SKM-1 (cell line): ENCODE measurements at regions not wholly inside any gene's neighbourhood (a gene's known extent, or its start where the extent isn't known, plus 50 kb on each side); places are given as distances from the start of the nearest gene placed in this dataset.
"Not testable (repeated sequence)": the region's sequence is repeated elsewhere in the genome, so short reads cannot be mapped to it uniquely, and the experiment has no call there.

Source experiments
- DNase-seq: peaks from one replicate; lab custom pipeline; 2025; ENCODE audit not compliant: unreplicated experiment; lab: John Stamatoyannopoulos, UW

DNA sequence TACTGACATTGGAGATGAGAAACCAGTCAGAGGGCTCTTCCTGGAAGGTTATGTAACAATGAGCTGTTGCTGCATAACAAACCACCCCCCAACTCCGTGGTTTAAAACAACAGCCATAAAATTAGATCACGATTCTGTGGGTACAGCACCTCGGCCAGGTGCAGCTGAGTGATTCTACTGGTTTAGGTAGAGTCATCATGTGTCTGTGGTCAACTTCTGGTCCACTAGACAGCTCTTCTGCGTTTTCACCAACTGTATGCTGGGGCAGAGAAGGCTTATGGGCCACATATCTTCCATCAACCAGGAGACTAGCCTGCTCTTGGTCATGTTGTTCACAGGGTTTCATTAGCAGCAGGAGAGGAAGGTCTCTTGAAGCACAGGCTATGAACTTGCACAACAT, 585.5 kb downstream of the KCTD12 start:
- DNase-seq: no peak

DNA sequence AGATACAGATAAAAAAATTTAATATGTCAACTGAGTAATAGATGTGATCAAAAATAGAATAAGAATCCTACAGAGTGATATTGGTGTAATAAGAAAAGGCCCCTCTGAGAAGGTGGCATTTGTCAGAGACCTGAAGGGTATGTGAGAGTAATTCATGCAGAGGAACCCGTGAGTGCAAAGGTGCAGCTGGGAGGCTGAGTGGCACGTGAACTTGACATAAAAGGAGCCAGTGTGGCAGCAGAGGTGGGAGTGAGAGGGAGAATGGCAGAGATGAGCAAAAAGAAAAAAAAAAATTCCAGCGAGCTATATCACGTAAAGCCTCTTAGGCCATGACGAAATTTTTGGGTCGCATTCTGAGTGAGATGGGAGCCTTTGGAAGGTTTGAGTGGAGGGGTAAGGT, 588.9 kb downstream of the KCTD12 start:
- no peak for DNase-seq

- DNase-seq: no peak
Measured at GRCh38 chr13:76296751-76297150, 589.5 kb downstream of the KCTD12 start.

DNA sequence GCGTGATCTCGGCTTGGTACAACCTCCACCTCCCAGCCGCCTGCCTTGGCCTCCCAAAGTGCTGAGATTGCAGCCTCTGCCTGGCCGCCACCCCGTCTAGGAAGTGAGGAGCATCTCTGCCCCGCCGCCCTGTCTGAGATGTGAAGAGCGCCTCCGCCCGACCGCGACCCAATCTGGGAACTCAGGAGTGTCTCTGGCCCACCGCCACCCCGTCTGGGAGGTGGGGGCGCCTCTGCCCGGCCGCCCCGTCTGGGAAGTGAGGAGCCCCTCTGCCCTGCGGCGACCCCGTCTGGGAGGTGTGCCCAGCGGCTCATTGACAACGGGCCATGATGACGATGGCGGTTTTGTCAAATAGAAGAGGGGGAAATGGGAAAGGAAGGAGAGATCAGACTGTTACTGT, 591.2 kb downstream of the KCTD12 start:
- DNase-seq: not testable (repeated sequence)

DNA sequence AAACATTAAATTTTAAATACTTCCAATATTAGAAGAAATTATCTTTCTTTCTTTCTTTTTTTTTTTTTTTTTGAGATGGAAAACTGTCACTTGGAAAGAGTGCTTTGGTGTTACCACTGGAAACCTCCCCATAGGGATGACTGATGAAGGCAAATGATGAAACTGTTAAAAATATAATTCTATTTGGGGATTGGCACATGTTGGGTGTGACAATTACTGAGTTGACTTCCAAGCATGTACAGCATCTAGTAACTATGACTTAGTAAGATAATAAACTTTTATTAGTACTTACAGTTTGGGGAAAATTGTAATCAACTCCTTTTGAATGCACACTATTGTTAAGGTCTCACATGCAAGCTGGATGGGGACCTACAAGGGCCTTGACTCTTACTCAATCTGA, 592.5 kb downstream of the KCTD12 start:
- DNase-seq: no peak

DNA sequence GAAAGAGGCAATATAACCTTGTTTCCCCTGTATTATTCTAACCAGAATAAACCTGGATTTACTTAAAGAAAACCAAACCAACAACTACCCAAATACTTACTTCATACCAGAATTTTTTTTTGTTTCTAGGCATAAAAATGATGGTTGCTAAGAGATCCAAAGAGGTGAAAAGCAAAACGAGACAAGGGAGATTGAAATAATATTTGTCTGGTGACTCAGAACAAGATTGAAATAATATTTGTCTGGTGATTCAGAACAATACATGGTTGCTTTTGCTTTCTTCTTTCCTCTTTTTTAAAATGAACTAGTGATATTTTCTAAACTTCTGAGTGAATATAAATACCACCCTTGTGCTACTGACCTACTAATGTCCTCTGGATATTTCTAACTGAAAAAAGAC, 592.9 kb downstream of the KCTD12 start:
- DNase-seq: no peak

DNA sequence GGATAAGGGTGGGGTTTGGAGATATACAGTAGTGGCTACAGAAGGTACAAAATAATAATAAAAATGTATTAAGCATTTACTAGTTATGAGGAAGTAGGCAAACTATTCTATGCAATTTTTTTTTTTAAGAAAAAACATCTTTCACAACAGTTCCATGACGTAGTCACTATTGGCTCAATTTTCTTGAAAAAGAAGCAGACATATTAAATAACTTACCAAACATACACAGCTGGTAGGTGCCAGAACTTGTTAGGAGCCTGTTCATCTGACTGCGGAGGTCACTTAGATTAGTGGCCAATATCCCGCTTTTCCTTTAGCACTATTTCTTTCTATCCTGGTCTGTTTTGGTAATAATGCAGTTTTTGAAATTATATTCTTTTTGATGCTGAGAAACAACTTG, 593.5 kb downstream of the KCTD12 start:
- no peak for DNase-seq

GRCh38 chr13:76292031-76292430, 594.2 kb downstream of the KCTD12 start:
- no peak for DNase-seq

DNA sequence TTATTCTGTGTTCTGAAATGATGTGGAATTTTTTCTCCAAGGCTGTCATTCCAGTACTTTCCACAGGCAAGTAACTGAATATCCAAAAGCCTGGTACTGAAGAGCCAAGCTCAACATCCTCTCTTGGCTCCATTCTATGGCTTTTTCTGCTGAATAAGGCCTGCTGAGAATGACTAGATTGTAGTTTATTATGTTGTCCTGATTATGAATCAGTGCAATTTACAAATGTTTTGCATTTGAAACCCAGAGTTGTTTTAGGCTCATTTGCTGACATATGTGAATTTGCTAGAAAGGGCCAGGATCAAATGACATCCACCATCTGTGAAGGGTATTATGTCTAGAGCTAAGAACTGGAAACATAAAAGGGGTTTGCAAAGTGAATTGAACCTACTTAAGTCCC, 596.6 kb downstream of the KCTD12 start:
- DNase-seq: no peak

DNA sequence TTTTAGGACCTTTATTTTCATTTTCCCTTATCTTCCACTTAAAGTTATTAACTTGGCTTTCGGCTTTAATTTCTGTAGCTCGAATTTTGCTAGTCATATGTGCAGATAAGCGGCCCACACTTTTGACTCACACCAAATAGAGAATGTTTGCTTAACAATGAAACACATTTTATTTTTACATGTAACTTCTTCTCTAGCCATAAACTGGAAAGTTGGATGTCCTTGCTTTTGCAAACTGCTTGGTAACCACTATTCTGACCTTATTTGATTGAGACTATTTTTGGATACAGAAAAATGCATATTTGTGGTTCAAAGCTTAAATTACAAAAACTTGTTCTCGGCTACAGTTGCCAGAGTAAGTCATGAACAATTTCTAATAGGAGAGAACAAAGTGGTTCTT, 600.0 kb downstream of the KCTD12 start:
- no peak for DNase-seq

DNA sequence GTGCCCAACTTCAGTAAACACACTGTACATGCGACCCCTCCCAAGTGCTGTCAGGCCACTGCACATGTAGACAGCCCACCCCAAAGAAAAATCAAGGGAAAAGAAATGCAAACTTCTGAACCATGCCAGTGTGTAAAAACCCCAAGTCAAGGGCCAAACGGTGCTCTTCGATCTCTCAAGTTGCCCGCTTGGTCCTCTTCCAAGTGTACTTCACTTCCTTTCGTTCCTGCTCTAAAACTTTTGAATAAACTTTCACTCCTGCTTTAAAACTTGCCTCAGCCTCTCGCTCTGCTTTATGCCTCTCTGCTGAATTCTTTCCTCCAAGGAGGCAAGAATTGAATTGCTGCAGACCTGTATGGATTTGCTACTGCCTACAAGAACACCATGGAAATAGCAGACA, 600.7 kb downstream of the KCTD12 start:
- DNase-seq: no peak

DNA sequence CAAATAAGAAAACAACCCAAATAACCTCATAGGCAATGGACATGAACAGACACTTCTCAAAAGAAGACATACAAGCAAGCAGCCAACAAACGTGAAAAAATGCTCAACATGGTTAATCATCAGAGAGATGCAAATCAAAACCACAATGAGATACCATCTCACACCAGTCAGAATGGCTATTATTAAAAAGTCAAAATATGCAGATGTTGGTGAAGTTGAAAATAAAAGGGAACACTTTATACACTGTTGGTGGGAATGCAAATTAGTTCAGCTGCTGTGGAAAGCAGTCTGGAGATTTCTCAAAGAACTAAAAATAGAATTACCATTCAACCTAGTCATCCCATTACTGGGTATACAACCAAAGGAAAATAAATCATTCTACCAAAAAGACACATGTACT, 606.4 kb downstream of the KCTD12 start:
- DNase-seq: not testable (repeated sequence)

DNA sequence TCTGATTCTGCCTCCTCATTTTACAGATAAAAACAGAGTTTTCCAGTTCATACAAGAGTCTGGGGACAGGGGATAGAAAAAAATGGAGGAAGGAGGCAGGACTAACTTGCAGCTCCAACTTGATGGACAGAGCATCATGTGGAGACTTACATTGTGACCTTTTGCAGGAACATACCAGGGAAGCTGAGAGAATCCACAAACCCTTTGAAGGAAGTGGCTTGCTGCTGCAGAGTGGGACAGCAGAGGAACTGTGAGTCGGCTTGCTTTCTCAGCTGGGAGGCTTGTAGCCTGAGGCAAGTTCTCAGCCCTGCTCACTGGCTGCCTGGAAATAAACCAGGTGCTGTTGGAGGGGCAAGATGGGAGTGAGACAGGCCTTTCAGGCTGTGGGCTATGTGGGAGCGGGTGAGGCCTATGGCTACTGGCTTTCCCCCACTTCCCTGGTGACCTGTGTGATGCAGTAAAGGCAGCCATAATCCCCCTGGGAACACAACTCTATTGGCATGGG, 614.4 kb downstream of the KCTD12 start:
- no peak for DNase-seq

DNA sequence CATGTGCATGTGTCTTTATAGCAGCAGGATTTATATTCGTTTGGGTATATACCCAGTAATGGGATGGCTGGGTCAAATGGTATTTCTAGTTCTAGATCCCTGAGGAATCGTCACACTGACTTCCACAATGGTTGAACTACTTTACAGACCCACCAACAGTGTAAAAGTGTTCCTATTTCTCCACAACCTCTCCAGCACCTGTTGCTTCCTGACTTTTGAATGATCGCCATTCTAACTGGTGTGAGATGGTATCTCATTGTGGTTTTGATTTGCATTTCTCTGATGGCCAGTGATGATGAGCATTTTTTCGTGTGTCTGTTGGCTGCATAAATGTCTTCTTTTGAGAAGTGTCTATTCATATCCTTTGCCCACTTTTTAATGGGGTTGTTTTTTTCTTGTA, 617.9 kb downstream of the KCTD12 start:
- not testable (repeated sequence) for DNase-seq

GRCh38 chr13:76267216-76267615, 619.0 kb downstream of the KCTD12 start:
- no peak for DNase-seq

- DNase-seq: no peak
Measured at GRCh38 chr13:76266561-76266960, 619.6 kb downstream of the KCTD12 start.

GRCh38 chr13:76250211-76250610, 614.1 kb downstream of the LMO7 start:
- DNase-seq: no peak

GRCh38 chr13:76245920-76246319, 609.8 kb downstream of the LMO7 start:
- DNase-seq: no peak

DNA sequence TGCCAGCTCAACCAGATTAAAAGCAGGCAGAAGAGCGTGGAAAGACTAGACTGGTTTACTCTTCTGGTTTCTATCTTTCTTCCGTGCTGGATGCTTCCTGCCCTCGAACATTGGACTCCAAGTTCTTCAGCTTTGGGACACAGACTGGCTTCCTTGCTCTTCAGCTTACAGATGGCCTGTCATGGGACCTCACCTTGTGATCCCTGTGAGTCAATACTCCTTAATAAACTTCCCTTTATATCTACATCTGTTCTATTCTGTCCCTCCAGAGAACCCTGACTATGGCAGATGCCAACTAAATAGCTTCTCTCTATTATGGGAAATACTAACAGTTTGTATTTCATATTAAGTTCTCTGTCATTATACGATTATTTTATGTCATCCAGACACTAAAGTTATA, 609.1 kb downstream of the LMO7 start:
- DNase-seq: no peak

DNA sequence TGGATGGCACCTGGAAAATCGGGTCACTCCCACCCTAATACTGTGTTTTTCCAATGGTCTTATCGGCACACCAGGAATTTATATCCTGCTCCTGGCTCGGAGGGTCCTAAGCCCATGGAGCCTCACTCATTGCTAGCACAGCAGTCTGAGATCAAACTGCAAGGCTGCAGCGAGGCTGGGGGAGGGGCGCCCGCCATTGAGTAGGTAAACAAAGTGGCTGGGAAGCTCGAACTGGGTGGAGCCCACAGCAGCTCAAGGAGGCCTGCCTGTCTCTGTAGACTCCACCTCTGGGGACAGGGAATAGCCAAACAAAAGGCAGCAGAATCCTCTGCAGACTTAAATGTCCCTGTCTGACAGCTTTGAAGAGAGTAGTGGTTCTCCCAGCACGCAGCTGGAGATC, 607.0 kb downstream of the LMO7 start:
- not testable (repeated sequence) for DNase-seq

- DNase-seq: no peak
Measured at GRCh38 chr13:76239031-76239680, 603.0 kb downstream of the LMO7 start.

DNA sequence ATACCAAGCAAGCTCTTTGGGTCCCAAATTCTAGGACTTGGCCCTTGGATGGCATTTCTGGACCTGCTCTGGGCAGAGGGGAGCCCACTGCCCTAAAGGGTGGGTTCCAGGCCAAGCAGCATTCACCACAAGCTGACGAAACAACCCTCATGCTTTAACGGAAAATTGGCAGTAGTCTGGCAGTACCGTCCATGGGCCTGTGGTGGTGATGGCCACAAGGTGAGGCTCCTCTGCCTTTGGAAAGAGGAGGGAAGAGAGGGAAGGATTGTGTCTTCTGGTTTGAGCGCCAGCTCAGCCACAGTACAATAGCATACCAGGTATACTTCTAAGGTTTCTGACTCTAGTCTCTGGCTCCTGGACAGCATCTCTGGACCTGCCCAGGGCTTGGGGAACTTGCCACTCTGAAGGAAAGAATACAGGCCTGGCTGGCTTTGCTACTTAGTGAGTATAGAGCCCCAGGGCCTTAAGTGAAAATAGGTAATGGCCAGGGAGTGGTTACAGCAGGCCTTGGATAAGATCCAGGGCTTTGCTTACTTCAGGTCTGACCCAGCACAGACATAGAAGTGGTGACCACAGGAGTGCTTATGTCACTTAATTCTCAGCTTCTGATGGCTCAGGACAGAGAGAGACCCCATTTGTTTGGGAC, 595.5 kb downstream of the LMO7 start:
- DNase-seq: no peak

DNA sequence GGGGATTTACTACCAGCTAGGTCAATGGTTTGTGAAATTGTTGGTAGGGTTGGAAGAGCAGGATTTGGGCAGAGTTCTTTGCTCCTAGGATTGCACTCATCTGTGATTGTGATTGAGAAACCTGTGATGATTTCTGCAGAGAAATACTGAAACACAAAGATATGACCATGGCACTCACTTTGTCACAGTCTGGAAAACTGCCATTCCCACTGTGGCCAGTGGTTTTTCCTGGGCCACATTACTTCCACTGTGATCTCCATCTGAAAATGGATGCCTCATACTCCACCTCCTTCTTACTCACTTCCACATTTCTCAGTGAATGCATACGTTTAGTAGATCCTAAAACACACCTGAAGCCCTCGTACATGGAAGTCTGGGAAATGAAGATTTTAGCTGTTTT, 593.2 kb downstream of the LMO7 start:
- DNase-seq: no peak
